Colon (tissue), 2 donors: ENCODE measurements at regions not wholly inside any gene's neighbourhood (a gene's known extent, or its start where the extent isn't known, plus 50 kb on each side); places are given as distances from the start of the nearest gene placed in this dataset.

ENCODE experiments used
- FAIRE-seq: peaks from 2 replicates; lab custom pipeline; 2012; peaks lifted over from hg19 to GRCh38; lab: Jason Lieb, UNC
- donor health status: control.
- donor health status: control.

DNA sequence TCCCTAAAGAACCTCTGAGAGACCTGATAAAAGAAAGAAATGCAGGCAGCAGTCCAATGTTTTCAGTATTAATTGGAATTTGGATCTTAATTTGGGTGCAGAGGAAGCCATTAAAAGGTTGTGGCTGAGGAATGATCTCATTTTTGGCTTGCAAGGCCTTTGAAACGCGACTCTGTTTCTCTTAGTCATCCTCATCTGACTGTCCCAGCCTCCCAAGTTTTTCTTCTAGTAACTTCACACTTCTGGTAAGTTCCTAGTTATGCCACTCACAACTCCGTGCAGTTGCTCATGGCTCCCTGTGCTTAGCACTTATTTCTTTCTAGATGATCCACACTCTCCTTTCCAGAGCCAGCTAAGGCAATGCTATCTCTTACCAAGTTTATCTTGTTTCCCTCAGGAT is 147.4 kb upstream of the USP24 start:
- no peak for FAIRE-seq

DNA sequence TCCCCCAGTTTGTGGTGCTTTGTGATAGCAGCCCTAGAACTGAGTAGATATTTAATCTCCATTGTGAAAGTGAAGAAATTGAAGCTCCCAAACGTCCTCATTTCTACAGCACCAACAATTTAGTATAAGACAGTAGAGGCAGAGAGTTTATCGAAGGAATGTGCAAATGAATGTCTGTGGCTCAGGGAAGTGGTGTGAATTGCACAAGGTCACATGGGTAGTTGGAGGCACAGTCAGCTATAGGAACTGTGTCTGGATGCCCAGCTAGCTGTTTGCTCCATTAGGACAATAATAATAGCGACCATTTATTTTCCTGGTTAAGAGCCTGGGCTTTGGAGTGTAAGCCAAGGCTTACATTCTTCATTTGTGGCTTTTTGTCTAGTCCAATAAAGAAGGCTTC is 144.4 kb upstream of the USP24 start:
- no peak for FAIRE-seq

DNA sequence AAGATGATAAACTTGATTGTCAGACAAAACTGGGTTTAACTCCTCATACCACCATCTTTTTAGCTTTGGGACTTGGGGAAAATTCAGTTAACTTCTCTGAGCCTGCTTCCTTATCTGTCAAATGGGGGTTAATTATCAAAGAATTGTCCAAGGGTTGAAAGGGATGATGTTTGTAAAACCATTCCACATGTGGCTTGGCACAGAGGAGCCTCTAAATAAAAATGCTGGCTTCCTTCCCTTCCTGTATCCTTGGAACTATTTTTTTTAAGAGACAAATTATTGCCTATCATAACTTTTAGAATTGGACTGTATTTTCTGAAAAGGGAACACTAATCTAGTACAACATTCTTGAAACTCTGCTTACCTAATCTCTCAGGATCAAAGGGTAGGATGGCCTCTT is 143.4 kb upstream of the USP24 start:
- no peak for FAIRE-seq

DNA sequence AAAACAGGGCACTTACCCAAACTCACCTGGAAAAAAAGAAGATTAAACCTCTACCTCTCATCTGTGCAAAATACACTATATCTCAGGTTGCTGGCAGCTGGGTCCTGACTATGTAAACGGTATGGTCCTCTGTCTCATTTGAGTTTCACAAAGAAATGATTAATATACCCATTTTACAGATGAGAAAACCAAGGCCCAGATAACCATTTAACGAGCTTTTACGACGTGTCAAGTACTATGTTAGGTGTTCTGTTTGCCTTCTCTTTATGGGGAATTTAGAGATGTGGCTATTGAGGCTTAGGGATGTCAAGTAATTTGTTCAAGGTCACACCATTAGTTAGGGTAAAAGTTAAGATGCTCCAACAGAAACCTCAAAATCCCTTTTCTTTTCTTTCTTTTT is 140.4 kb upstream of the USP24 start:
- FAIRE-seq: no peak

DNA sequence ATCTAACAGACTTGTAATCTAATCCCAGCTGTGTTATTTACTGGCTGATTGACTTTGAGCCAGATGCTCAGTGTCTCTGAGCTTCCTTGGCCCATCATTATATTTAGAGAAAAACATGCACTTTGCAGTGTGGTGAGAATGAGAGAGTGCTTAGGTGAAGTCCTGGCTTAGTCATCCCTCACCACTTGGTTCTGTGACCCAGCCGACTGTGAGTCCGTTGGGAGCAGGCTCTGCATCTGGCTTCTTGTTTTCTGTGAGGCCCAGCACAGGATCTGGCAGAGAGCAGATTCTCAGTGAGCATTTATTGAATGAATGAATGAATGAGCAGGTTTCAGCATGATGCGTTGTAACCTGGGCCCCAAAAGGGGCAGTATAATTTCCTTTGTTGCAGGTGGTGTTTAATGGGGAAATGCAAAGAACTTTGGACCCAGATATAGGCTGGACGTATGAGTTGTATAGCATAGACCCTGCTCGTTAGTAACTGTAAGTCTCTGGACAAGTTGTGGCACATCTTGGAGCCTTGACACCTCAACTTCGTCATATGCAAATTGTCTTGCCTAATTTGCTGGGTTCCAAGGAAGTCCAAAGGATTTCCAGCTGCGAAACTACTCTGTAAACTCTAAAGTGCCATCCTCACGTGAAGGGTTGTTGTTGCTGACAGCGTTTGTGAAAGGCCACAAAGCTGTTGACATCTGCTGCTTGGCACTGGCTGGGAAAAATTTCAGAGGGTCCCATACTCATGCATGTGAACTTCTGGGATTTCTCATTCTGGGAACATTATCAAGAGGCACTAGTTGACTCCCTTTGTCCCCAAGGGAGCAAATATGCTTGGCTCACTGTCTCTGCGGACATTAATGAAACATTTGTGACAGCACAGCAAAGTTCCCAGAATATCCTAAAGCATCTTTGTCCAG is 138.8 kb upstream of the USP24 start:
- no peak for FAIRE-seq

DNA sequence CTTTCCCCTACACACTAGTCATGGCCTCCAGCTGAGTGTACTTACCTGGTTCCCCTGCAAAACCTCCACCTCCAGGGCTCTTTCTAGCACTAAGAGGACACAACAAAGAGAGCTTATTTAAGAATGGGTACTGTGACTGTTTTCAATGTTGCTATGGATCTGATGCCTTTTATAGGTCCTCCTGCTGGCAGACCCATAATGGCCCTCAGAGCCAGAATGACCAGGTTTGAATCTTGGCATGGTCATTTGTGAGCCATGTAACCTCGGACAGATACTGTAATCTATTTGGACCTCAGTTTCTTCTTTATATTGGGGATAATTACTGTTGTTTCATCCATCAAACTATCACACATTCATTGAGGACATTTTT is 137.6 kb upstream of the USP24 start:
- no peak for FAIRE-seq

DNA sequence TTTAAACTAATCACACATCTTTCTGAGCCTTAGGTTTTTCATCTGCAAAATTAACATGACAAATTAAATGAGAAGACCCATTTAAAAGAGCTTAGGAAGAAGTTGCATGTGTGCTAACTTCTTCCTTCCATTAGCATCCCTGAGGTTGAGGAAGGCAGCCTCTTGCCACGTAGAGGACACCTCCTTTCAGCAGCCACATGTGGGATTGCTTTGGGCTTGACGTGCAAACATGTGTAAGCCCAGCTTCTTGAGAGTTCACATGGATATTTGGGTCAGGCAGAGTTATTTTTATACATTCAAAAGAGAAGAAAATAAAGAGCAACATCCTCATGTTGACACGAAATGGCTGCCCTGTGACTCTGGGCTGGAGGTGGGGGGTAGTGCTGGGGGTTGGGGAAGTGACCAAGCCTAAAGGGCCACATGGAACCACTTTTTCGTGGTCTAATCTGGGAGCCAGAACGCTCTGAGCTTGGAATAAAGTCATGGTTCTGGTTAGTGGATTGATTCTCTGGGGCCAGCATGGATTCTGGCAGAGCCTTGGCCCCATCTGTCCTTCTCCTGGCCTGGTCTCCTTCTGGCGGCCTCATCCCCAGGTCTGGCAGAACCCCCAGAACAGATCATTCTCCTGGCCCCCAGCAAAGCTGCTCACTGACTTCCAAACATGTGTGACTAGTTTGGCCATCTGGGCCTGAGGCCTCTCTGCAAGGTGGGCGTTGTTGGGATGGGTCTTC is 137.1 kb upstream of the USP24 start:
- FAIRE-seq: no peak

DNA sequence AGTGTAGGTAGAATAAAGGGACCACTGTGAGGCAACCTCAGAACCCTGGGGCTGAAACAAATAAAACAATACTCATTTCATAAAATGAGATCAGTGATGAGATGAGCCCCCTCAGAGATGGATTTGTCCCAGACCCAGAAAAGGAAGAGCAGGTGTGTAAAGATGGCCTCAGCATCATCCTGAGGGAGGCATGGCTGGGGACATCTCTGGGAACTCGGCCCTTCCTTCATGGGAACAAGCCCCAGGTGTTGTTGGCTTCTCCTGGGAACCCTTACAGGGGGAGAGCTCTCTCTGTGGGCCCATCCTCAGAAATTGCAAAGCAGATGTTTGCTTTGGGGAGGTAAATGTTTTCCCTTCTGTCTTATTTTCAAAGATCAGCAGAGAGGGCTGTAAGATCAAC is 133.2 kb upstream of the USP24 start:
- FAIRE-seq: no peak

DNA sequence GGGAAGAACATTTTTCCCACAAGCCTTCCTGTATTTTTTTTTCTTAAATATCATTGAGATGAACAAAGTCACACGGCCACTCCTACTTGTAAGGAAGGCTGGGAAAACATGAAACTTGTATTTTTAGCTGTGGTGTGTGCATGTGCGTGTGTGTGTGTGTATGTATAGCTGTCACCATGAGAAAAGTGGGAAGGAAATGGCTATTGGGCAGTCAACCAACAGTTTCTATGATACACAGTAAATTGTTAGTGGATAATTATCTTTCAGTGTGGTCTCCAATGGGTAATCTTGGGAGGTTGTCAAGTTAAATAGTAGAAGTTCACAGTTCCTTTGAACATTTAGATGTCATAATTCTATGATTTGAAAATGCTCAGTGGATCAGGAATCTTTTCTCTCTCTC is 132.7 kb upstream of the USP24 start:
- no peak for FAIRE-seq

DNA sequence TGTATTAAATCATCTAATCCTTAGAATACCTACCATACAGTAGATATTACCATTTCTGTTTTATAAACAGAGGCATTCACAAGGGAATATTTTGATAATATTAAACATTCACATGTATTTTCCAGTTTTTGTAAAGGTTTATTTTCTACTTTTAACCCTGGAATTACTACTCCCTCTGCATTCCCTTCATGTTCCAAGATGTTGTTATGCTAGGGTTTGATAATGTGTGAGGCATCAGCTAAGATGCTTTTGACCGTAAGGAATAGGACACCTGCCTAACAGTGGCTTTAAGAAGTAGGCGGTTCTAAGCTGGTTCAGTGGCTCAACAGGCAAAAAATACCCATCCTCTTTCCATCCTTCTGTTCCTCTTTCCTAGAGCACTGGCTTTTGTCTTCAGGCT is 131.9 kb upstream of the USP24 start:
- no peak for FAIRE-seq

DNA sequence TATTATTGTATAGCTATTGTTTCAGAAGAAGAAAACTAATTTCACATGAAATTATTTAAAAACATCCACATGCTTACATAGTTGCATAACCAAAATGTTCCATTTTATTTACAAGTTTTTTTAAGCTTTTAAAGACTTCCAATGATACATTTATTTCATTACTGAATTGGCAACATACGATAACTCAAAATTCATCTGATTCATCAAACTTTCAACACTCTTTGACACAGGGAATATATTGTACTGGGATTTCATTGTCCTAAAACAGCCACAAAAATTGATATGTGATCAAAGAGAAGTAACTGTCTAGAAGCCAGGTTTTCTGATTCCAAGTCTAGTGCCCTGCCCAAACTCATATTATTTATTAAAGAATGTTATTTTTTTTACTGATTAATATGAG is 131.4 kb upstream of the USP24 start:
- FAIRE-seq: no peak

DNA sequence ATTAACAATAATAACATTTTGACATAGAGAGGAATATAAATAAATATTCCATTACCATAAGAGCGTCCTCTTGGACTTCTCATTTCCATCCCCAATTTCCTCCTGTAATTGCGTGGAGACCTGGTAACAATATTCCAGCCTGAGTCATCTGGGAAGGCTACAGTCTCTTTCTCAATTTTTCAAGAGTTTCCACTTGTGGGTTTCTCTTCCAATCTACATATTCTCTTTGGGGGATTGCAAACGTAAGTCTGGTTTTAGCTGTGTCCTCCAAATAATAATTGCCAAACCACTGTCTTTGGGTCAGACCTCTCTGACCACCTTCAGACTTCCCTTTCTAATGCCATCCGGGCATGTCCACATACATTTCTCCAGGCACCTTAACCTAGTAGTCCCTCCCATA is 124.5 kb upstream of the USP24 start:
- no peak for FAIRE-seq

DNA sequence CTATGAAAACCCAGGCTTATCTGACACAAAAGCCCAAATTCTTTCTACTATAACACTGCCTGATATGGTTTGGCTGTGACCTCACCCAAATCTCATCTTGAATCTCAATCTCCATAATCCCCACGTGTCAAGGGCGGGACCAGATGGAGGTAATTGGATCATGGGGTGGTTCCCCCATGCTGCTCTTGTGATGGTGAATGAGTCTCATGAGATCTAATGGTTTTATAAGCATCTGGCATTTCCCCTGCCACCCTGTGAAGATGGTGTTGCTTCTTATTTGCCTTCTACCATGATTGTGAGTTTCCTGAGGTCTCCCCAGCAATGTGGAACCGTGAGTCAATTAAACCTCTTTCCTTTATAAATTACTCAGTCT is 123.3 kb upstream of the USP24 start:
- no peak for FAIRE-seq

DNA sequence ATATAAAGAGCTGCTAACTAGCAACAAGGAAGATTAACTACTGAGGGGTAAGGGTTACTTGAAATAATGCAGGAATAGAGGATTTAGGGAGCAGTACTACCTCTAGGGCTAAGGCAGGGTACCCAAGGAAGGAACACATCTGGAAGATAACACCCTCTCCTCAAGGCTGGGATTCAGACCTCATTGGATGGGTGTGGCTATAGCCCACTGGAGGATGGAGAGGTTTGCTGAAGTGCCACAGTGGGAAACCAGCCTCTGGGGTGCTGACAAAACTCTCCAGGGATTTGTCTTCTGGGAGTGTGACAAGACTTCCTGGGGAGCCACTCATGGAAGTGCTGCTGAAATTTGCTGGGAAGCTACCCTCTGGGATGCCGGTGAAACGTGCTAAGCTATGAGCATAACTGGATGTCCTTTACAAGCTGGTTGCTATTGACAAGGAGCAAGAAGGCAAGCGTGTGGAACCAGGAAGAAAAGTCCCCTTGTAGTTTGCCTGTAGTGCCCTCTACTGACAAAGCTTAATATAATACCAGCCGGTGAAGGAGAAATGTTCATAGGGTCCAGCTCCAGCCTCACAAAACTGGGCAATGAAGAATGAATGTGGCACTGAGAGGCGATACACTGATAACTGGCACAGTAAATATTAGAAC is 122.8 kb upstream of the USP24 start:
- no peak for FAIRE-seq

DNA sequence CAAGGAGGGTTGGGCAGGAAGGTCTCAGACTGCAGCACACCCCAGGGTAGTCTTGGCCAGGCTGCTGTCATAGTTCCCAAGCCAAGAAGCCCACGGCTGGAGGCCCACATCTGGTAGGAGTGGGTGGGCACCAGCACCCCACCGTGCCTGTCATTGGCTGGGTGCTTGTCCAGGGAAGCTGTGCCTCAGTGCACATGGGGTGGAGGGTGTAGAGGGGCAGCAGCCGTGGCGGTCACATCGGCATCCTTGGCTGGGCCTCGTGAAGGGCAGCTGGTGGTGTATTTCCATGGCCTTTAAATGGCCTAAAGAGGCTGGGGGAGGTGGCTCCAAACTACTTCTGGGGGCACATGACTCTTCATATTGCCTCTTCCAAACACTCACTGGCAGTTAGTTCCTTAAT is 119.6 kb upstream of the USP24 start:
- no peak for FAIRE-seq

DNA sequence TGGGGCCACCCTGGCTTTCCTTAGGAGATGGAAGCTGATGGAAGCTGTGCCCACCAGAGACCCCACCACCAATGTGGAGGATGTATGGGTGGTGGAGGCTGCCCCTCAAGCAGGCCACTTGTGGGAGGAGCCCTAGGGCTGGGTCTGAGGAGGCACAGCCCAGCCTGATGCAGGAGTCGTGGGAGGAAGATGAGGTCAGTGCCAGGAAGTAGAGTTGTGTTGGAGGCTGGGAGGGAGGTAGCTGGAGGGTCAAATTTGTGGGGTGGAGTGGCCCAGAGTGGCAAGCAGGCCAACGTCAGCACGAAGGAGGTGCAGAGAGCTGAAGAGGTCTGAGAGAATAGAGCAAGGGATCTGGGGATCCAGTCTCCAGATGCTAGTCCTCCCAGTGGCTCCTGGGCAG is 119.0 kb upstream of the USP24 start:
- FAIRE-seq: no peak

DNA sequence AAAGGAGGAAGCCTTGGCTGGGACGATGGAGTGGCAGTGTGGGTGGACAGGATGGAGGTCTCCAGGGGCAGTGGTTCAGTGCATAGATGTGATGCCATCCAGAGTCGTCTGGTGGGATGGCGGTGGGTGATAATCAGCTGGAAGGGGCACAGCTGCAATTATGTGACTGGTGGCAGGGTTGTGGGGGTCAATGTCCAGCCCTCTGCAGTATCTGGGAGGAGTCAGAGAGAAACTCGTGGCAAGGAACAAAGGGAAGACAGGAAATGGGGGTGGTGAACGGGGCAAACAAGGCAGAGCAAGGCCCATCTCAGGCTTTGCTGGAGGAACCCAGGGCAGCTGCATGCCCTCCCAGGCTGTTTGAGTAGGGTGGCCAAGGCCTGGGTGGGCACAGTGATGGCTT is 118.3 kb upstream of the USP24 start:
- FAIRE-seq: no peak

DNA sequence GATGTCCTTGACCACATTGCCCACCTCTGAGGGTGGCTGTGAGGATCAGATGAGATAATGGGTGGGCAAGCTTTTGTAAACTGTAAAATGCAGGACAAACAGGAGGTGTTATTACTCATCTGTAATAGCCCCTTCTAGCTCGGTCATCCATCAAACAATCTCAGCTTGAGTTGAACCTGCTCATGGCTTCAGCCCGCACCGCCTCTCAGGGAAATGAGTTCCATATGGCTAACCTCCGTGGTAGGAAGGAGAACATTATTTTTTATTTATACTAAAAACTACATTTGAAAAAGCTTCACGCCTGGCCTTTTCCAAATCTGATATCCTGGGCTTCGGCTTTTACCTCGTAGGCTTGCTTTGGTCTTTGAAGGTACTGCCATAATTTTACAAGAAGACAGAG is 116.2 kb upstream of the USP24 start:
- FAIRE-seq: no peak

DNA sequence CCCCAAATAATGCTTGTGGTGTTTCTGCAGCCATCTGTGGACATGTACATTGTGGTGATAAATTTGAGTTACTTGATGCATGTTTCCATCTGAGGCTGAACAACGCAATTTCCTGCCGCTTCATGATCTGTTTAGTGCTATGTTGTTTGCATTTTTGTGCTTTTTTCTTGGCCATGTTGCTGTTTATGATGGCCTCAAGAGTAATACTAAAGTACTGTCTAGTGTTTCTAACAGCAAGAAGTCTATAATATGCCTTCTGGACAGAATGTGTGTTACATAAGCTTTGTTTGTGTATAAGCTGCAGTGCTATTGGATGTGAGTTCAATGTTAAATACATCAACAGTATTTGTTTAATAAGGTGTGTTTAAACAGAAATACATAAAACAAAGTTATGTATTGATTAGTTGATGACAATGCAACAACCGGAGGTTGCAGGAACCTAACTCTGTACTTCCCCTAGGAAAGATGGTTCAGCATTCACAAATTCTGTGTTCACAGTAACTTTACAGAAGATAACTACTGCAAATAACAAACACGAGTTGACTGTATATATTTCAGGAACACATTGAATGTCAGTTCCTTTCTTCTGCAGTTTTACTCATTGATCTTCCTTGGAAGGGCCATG is 114.8 kb upstream of the USP24 start:
- FAIRE-seq: no peak

DNA sequence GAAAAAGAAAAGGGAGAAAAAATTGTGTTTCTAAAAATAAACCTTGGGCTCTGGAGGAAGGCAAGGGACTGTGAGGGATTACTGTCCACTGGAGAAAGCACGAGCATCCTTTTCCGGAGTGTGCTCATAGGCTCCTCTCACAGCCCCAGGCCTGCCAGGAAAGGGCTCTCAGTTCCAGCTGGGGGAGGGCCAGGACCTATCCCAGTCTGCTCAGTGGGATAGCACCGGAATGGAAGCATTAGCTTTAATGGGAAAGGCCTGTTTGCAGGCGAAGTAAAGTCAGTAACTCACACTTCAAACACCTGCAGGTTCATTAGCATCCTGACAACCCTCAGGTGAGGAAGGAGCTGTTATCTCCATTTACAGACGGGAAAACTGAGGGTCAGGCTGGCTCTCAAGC is 113.9 kb upstream of the USP24 start:
- no peak for FAIRE-seq

DNA sequence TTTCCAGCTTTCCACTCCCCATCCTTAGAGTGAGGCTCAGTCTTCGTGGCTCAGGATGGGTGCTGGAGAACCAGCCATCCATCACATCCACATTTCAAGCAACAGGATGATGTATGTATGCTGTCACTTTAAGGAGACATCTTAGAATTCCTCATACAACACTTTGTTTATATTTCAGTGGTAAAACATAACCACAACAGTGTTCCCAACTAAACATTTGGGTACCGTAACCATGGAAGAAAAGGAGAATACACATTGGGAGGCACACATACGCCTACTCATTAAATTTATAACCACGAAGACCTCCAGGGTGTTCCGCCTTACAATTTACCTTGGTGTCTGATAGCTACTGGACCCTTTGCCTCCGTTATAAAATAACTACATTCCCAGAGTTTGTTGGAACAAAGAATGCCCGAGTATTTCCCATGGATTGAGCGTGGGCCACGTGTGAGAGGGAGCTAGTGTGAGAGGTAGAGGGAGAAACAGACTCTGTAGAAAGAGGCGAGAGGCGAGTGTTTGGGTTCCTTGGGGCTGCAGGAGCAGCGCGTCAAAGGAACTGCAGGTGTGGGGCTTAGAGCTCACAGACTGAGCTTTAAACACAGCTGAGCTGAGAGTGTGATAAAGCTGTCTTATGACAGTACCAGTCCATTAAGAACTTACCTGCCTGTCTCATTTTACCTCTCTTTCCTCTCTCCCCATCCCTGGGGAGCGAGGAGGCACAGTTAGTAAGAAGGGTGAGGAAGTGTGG is 111.5 kb upstream of the USP24 start:
- no peak for FAIRE-seq

DNA sequence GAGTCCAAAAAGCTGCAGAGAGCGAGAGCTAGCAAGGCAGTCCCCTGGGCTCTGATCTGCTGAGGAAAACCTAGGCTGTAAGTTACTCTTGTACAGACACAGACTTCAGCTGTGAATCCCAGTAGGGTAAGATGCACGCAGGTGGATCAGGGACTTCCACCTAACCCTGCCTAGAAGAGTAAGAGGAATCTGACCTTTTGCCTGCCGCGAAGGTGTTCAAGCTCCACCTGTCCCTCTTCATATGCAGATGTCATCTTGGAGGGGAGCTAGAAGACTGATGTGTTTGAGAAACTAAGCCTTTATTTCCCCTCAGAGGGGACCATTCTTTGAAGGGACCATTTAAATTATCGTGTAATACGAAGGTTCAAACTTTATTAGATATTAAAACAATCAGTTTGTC is 108.6 kb upstream of the USP24 start:
- no peak for FAIRE-seq
